T-helper 1 cell treated with Interleukin-12 subunit alpha and Interleukin-12 subunit beta and Interleukin-4 antibody, amounts not matched to agents 30 ng/mL and 1 ng/mL, for 36 hours (primary cell): ENCODE measurements at regions not wholly inside any gene's neighbourhood (a gene's known extent, or its start where the extent isn't known, plus 50 kb on each side); places are given as distances from the start of the nearest gene placed in this dataset.
"Not testable (repeated sequence)": the region's sequence is repeated elsewhere in the genome, so short reads cannot be mapped to it uniquely, and the experiment has no call there.

Source experiments
- intact Hi-C: fragments of 100-400 bp; cut with micrococcal nuclease; formaldehyde crosslinking; loops from one replicate; pipeline ENCODE4 v1.15.1; 2024

- intact Hi-C loops = no loop called here
These were observed 161.5 kb upstream of the SSTR1 start for GRCh38 chr14:38046160-38046559.

GRCh38 chr14:38047195-38047902, 160.4 kb upstream of the SSTR1 start:
- intact Hi-C loops = no loop called here

DNA sequence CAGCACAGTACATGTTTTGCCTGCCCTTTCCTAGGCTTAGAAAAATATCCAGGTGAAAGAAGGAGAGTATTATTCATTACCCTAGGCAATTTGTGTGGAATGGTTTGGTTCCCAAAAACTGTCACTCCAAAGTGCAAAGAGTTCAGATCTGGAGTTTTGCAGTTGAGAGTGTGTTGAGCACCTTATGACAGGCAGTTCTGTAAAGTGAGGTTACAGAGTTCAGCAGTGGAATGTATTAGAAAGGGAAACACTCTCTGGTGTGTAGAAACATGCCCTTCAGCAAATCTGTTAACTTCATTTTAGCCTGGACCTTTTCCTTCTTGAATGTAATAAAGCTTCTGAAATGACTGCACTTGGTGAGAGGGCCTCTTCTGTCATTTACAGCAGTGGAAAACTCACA, 154.0 kb upstream of the SSTR1 start:
- intact Hi-C loops = no loop called here

DNA sequence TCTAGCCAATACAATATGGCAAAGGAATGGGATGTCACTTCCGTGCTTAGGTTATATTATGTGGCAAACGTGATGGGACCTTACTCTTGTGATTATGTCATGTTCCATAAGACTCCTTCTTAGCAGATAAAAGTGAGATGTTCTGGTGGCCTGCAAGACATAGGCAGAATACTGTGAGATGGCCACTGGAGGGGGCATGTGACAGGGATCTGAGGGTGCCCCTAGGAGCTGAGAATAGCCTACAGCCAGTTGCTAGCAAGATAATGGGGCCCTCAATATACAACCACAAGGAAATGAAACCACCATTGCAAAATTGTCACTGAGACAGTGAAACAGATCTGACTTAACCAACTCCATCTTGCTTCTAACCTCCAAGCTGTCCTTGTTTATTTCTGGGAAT, 151.4 kb upstream of the SSTR1 start:
- intact Hi-C loops = no loop called here

DNA sequence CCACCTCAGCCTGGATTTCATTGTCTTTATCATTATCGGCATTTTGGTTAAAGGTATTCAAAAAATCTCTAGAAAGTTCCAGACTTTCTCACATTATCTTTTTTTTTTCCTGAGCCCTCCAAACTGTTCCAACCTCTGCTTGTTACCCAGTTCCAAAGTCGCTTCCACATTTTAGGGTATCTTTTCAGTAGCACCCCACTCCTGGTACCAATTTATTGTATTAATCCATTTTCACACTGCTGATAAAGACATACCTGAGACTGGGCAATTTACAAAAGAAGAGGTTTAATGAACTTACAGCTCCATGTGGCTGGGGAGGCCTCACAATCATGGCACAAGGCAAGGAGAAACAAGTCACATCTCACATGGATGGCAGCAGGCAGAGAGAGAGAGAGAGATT, 145.5 kb upstream of the SSTR1 start:
- intact Hi-C loops = not testable (repeated sequence)

GRCh38 chr14:38063711-38064320, 143.9 kb upstream of the SSTR1 start:
- intact Hi-C loops = loop anchor here (2.0 kb wide), 1 partner anchor 77 kb away; no protein-coding TSS in a partner anchor

DNA sequence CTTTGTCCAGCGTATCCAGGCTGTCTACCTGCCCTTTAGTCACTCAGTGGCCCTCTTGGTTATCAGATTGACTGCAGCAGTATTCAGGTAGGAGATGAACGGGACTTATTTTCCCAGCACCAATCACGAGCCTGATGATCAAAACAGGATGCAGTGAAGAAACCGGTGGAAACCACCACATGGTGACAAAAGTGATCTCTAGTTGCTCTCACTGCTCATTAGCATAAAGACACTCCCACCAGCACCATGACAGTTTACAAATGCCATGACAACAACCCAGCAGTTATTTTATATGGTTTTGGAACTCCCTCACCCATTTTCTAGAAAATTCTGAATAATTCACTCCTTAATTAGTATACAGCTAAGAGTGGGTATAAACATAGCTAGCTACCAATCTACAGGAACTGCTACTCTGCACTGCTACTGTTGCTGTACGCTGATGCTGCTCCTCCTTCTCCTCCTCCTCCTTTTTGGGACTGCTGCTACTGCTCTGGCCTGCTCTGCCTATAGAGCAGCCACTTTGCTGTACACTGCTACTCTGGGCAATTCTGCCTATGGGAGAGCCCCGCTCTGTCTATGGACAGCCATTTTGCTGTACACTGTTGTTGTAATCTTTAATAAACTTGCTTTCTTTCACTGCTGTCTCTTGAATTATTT, 142.5 kb upstream of the SSTR1 start:
- intact Hi-C loops = loop anchor here (1.0 to 2.0 kb wide), 5 partner anchors 9 to 1367 kb away; partner anchors contain the start of gene FBXO33

DNA sequence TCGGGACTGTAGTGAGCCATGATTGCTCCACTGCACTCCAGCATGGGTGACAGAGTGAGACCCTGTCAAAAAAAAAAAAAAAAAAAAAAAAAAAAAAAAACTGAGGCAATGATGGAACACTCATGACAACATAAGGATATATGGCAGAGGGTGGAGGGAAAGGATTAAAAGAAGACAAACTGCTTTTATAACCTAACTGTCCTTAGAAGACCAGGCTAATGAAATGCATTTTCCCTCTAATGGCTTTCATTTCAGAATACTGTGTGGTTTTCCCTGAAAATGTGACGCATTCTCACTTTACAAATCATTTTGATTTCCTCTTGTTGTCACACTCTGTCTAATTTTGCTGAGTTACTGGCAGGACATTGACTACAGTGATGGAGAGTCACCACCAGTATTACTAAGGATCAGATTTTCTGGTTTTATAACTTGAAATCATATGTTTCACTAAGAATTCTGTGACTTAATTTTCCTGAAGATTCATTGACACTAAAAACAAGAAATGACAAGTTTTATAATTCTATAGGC, 137.6 kb upstream of the SSTR1 start:
- intact Hi-C loops = no loop called here

GRCh38 chr14:38073641-38074040, 134.1 kb upstream of the SSTR1 start:
- intact Hi-C loops = loop anchor here (1.0 kb wide), 1 partner anchor 8 kb away; no protein-coding TSS in a partner anchor

DNA sequence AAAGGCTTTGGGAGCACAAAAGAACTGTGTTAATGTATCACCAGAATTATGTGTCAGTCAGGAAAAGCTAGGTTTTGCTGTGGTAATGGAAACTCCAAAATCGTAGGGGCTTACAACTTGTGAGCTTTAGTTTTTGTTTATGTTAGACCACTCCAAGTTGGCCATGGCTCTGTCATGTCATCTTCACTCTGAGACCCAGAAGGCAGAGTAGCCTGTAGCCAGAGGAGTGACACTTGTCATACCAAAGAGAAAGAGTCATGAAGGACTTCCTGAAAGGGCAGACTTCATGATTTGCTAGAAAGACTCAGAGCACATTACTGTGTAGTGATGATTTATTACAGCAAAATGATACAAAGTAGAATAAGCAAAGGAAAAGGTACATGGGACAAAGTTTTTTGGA, 133.6 kb upstream of the SSTR1 start:
- intact Hi-C loops = loop anchor here (1.0 kb wide), 1 partner anchor 9 kb away; no protein-coding TSS in a partner anchor

DNA sequence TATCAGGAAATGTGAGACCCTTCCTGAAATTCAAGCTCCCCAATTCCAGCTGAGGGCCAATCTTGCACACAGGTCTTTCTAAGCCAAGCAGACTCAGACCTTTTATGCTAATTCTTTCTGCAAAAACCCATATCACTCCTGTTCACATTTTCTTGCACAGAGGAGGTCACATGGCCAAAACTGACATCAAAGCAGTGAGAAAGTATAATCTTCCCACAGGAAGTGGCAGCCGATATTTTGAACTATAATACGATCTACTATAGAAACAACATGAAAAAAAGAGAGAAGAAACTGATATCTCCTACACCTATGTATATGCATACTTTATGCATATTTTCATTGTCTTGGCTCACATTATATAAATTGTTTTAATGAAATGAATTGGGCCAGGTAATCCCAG, 132.9 kb upstream of the SSTR1 start:
- intact Hi-C loops = loop anchor here (1.0 kb wide), 1 partner anchor 9 kb away; no protein-coding TSS in a partner anchor

- intact Hi-C loops = loop anchor here (1.0 kb wide), 1 partner anchor 13 kb away; no protein-coding TSS in a partner anchor
These were observed 129.3 kb upstream of the SSTR1 start for GRCh38 chr14:38078393-38078792.

GRCh38 chr14:38079268-38079667, 128.4 kb upstream of the SSTR1 start:
- intact Hi-C loops = no loop called here

DNA sequence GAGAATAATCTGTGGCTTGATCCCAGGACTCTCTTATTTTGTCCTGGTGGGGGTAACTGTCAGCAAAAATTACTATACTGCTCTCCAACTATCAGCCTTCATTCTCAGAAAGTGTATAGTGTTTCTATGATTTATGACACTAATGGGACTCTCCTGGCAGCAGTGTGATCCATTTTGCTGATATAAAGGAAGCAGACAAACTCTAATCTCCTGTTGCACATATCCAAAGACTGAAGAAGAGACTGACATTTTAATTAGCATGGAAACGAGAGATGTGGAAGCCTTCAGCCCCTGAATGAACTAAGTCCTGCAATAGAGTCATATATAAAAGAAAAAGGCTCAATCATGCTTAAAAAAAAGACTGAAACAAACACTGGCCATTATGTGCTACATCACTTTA, 127.8 kb upstream of the SSTR1 start:
- intact Hi-C loops = no loop called here

DNA sequence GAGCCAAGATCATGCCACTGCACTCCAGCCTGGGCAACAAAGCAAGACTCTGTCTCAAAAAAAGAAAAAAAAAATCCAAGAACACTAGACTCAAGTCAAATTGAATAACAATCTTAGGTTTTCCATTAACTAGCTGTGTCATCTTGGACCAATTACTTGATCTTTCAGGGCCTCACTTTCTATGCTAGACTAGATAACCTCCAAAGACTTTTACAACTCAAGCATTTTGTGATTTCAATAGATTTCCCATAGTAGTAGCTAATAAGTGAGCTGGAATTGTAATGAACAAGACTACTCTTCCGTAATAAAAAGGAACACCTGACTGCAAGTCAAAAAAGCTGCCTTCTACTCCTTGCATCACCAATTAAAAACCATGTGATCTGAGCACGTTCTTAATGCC, 127.0 kb upstream of the SSTR1 start:
- intact Hi-C loops = no loop called here

GRCh38 chr14:38083039-38083438, 124.7 kb upstream of the SSTR1 start:
- intact Hi-C loops = no loop called here

DNA sequence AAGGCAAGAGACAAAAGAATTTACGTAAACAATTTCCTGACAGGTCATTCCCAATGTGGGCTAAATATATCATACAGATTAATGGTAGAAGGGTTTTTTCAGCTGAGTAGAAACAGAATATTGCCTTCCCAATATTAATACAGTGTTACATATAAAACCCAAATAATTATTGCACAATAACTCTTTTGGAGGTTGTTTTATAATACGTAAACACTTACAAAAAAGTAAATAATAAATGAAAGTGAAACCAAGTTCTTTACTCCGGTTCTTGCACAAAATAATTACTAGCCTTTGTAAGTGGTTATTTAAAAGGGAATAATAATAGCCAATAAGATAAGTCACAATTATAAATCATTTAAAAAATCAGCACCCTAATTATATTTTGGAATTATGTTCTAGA, 118.6 kb upstream of the SSTR1 start:
- intact Hi-C loops = no loop called here

DNA sequence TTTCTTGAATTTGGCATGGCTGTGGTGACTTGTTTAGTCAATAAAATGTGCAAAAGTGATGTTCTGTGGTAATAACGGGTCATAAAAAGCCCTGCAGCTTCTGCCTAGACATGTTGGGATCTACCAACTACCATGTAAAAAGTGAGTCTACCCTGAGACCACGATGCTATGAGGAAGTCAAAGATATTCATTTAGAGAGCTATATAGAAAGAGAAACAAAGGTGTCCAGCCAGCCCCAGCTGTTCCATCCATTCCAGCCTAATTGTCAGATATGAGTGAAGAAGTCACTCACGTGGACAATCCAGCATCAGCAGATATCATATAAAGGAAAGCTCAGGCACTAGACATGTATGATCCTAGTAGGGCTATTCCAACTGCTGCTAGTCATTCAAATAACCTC, 117.2 kb upstream of the SSTR1 start:
- intact Hi-C loops = no loop called here

DNA sequence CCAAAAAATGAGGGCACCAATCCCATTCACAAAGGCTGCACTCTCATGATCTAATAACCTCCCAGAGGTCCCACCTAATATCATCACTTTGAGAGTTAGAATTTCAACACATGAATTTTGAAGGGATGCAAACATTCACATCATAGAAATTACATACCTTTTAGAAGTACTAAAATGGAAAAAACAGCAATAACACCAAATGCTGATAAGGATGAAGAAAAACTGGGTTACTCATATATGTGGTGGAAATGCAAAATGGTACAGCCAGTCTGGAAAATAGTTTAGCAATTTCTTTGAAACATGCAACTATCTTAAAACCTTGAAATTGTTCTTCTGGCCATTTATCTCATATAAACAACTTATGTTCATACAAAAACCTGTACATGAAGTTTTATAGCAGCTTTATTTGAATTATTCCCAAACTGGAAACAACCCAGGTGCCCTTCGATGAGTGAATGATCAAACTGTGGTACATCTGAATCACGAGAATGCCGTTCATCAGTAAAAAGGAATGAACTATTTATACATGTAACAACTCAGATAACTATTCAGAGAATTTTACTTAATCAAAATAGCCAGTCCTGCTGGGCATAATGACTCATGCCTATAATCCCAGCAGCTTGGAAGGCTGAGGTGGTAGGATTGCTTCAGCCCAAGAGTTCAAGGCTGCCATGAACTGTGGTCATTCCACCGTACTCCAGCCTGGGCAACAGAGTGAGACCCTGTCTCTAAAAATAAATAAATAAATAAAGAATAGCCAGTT, 109.4 kb upstream of the SSTR1 start:
- intact Hi-C loops = no loop called here

GRCh38 chr14:38101679-38102078, 106.0 kb upstream of the SSTR1 start:
- intact Hi-C loops = no loop called here

- intact Hi-C loops = no loop called here
These were observed 104.0 kb upstream of the SSTR1 start for GRCh38 chr14:38103542-38104225.
